Activated CD8-positive, alpha-beta memory T cell treated with anti-CD3 and anti-CD28 coated beads, Interleukin-2, amount 10 ng/mL, durations not matched to agents 7 days and 5 days (primary cell): ENCODE measurements at regions not wholly inside any gene's neighbourhood (a gene's known extent, or its start where the extent isn't known, plus 50 kb on each side); places are given as distances from the start of the nearest gene placed in this dataset.
A peak's percentile ranks its signal among the peaks of the same experiment; 100 is the strongest.
"Not testable (repeated sequence)": the region's sequence is repeated elsewhere in the genome, so short reads cannot be mapped to it uniquely, and the experiment has no call there.

Experiments used
- ATAC-seq: fragments of 150-1000 bp; cut with Tn5 transposase; one replicate; pipeline ENCODE4 v1.10.0; 2021; ENCODE audit warnings: moderate library complexity
- CTCF ChIA-PET: fragments of 350-600 bp; sonication (Branson Sonifier 250); formaldehyde crosslinking; loops from one replicate; lab custom pipeline; 2021; ENCODE audit warnings: antibody characterized with exemption; lab: Charles Lee
- DNase-seq: peaks from one replicate; pipeline ENCODE4 v3.0.0-alpha.2; 2020
- H3K27ac Mint-ChIP-seq: one replicate; pipeline ENCODE4 v1.8.0; 2021; ENCODE audit warnings: mild to moderate bottlenecking, mixed read lengths
- H3K27me3 Mint-ChIP-seq: one replicate; pipeline ENCODE4 v1.8.0; 2021; ENCODE audit warnings: mixed read lengths
- H3K36me3 Mint-ChIP-seq: one replicate; pipeline ENCODE4 v1.8.0; 2021; ENCODE audit warnings: mild to moderate bottlenecking, mixed read lengths
- H3K4me1 Mint-ChIP-seq: one replicate; pipeline ENCODE4 v1.8.0; 2021; ENCODE audit warnings: mixed read lengths
- H3K4me3 Mint-ChIP-seq: one replicate; pipeline ENCODE4 v1.8.0; 2021; ENCODE audit warnings: mild to moderate bottlenecking, moderate library complexity, mixed read lengths
- H3K9me3 Mint-ChIP-seq: one replicate; pipeline ENCODE4 v1.8.0; 2022; ENCODE audit warnings: low read depth, mixed read lengths

- DNase-seq (no peak), ATAC-seq (no peak)
- H3K9me3 Mint-ChIP-seq, result no peaks in the 10 kb centered on the region
- H3K36me3 Mint-ChIP-seq, result no peaks in the 10 kb centered on the region
- CTCF ChIA-PET, result no interaction called here
- no peak overlapping the region for H3K27ac Mint-ChIP-seq
- H3K4me1 Mint-ChIP-seq, result peaks cover 6% of the 10 kb centered on the region
- H3K27me3 Mint-ChIP-seq, result peaks cover 66% of the 10 kb centered on the region
- H3K4me3 Mint-ChIP-seq, result no peak overlapping the region
Measured at GRCh38 chr6:27568226-27568897, 95.5 kb upstream of the ZNF184 start.

GRCh38 chr6:27565839-27566779 is 93.2 kb upstream of the ZNF184 start:
- H3K36me3 Mint-ChIP-seq, result no peaks in the 10 kb centered on the region
- ATAC-seq (no peak), DNase-seq (no peak)
- CTCF ChIA-PET, result no interaction called here
- no peak overlapping the region for H3K4me3 Mint-ChIP-seq
- peaks cover 77% of the 10 kb centered on the region for H3K27me3 Mint-ChIP-seq
- peaks cover 6% of the 10 kb centered on the region for H3K4me1 Mint-ChIP-seq
- H3K27ac Mint-ChIP-seq, result no peak overlapping the region
- H3K9me3 Mint-ChIP-seq, result no peaks in the 10 kb centered on the region

DNA sequence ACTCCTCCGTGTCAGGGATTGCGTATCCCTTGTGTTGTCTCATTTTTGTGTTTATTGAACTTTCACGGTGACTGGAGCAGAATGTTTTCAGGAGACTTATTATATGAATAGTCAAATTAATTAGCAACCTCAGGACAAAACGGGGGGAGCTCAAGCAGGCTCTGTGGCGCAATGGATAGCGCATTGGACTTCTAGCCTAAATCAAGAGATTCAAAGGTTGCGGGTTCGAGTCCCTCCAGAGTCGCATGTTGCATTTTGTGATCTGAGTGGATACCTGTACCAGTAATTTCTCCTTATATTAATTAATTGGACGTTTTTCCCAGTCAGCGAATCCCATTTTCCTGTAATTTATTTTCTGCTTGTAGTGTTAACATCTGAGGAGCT is 89.1 kb upstream of the ZNF184 start:
- Mint-ChIP-seq H3K27me3 (peaks cover 90% of the 10 kb centered on the region), H3K36me3 (peaks cover 3% of the 10 kb centered on the region), H3K4me3 (no peak overlapping the region), H3K4me1 (peaks cover 14% of the 10 kb centered on the region), H3K9me3 (peaks cover 3% of the 10 kb centered on the region), H3K27ac (no peak overlapping the region)
- CTCF ChIA-PET, result interaction anchor here (0.6 to 1.5 kb wide), 2 partner anchors 24 to 27 kb away, joined by 3 to 4 read pairs; no protein-coding TSS in a partner anchor
- ATAC-seq (no peak), DNase-seq (no peak)

DNA sequence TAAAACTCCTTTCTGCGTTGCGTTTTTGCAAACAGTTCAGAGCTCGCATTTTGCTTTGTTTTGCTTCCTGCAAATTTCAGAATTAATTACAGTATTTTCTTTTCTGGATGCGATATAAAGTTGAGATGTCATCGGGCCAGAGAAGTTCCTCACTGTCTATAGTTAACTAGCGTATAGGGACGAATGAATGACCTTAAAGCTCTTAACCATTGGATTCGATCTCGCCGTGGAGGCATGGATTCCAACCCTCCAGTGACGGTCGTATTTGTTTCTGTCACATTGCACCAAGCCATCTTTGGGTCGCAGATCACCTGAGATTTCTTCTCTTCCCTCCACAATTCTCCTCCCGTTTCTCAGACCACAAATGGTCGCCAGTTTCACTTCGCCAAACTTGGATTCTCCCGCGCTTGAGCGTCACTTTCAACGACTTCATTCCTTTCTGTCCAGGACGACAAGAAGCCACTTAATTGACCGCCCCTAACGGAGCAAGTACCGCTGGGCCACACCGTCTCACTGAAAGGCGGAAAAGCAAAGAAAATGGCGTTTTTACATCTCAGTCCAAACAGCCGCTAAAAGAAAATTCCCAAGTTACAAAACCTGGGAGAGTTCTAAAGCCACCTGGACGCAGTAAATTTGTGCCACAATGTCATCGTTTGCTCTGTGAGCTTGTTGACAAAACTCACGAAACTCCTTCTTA is 85.3 kb upstream of the ZNF184 start:
- peaks cover 5% of the 10 kb centered on the region for H3K36me3 Mint-ChIP-seq
- no peak for DNase-seq
- H3K4me1 Mint-ChIP-seq, result peaks cover 14% of the 10 kb centered on the region
- CTCF ChIA-PET, result interaction anchor here (1.1 kb wide), 1 partner anchor 39 kb away, joined by 3 read pairs; no protein-coding TSS in a partner anchor
- no peak overlapping the region for H3K27ac Mint-ChIP-seq
- ATAC-seq, result no peak
- peaks cover 85% of the 10 kb centered on the region for H3K27me3 Mint-ChIP-seq
- peak overlapping the region; percentile 46 for H3K4me3 Mint-ChIP-seq
- H3K9me3 Mint-ChIP-seq, result peaks cover 3% of the 10 kb centered on the region

DNA sequence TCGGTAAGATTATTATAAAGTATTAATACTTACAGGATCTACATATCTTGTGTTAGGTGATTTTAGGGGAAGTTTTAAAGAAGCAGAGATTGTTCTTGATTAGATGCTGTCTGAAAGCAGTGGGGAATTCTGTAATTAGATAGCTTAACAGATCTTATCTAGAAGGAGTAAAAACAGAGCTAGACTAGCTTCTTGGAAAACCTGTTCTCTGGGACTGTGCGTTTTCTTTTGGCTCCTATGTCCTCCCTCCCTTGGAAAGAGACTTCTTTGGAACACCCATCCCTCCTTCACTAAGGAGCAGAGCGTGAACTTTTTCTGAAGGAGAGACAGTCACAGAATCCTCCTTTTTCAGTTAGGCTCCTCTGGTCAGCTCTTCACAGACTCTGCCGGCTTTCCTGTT is 83.5 kb upstream of the ZNF184 start:
- ATAC-seq (no peak), DNase-seq (no peak)
- Mint-ChIP-seq H3K27me3 (peaks cover 79% of the 10 kb centered on the region), H3K4me3 (no peak overlapping the region), H3K36me3 (peaks cover 5% of the 10 kb centered on the region), H3K27ac (no peak overlapping the region), H3K9me3 (peaks cover 3% of the 10 kb centered on the region), H3K4me1 (peaks cover 21% of the 10 kb centered on the region)
- CTCF ChIA-PET, result interaction anchor here (1.0 kb wide), 1 partner anchor 27 kb away, joined by 4 read pairs; no protein-coding TSS in a partner anchor

- Mint-ChIP-seq H3K27me3 (peaks cover 75% of the 10 kb centered on the region), H3K27ac (peak overlapping the region; percentile 73), H3K4me3 (peak overlapping the region; percentile 76), H3K9me3 (peaks cover 3% of the 10 kb centered on the region), H3K36me3 (peaks cover 5% of the 10 kb centered on the region), H3K4me1 (peaks cover 21% of the 10 kb centered on the region)
- CTCF ChIA-PET, result interaction anchor here (0.6 to 1.0 kb wide), 3 partner anchors 12 to 302 kb away, joined by 3 read pairs; no protein-coding TSS in a partner anchor
- ATAC-seq (peak; percentile 88), DNase-seq (peak; percentile 78)
Measured at GRCh38 chr6:27553123-27553904, 80.4 kb upstream of the ZNF184 start.

DNA sequence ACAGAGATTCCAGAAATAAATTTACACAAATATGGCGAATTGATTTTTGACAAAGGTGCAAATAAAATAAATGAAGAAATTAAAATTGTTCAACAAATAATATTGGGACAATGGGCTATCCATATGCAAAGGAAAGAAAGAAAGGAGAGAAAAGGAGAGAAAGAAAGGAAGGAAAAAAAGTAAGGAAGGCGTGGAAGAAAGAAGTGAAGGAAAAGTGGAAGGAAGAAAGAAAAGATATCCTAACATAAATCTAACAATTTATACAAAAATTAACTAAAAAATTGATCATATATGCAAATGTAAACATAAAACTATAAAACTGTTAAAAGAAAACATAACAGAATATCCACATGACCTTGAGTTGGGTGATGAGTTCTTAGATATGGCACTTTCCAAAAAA is 78.7 kb upstream of the ZNF184 start:
- peaks cover 2% of the 10 kb centered on the region for H3K36me3 Mint-ChIP-seq
- H3K4me1 Mint-ChIP-seq, result peaks cover 34% of the 10 kb centered on the region
- DNase-seq (no peak), ATAC-seq (no peak)
- H3K4me3 Mint-ChIP-seq, result peak overlapping the region; percentile 26
- H3K27ac Mint-ChIP-seq, result no peak overlapping the region
- peaks cover 75% of the 10 kb centered on the region for H3K27me3 Mint-ChIP-seq
- CTCF ChIA-PET, result no interaction called here
- peaks cover 2% of the 10 kb centered on the region for H3K9me3 Mint-ChIP-seq

GRCh38 chr6:27550692-27551091 is 77.8 kb upstream of the ZNF184 start:
- CTCF ChIA-PET, result no interaction called here
- H3K27me3 Mint-ChIP-seq, result peaks cover 76% of the 10 kb centered on the region
- H3K27ac Mint-ChIP-seq, result no peak overlapping the region

GRCh38 chr6:27549241-27549598 is 76.3 kb upstream of the ZNF184 start:
- ATAC-seq, H3K36me3 Mint-ChIP-seq, H3K4me3 Mint-ChIP-seq, DNase-seq, H3K9me3 Mint-ChIP-seq, H3K27ac Mint-ChIP-seq: not testable (repeated sequence)
- Mint-ChIP-seq H3K4me1 (peaks cover 50% of the 10 kb centered on the region), H3K27me3 (peaks cover 86% of the 10 kb centered on the region)
- CTCF ChIA-PET, result interaction anchor here (1.4 kb wide), 1 partner anchor 361 kb away, joined by 4 read pairs; no protein-coding TSS in a partner anchor

More at GRCh38 chr6:27550692-27551091, 77.8 kb upstream of the ZNF184 start:
- DNase-seq (no peak), ATAC-seq (no peak)
- Mint-ChIP-seq H3K4me3 (no peak overlapping the region), H3K4me1 (peaks cover 36% of the 10 kb centered on the region), H3K36me3 (peaks cover 2% of the 10 kb centered on the region), H3K9me3 (peaks cover 3% of the 10 kb centered on the region)

GRCh38 chr6:27547157-27548075 is 74.5 kb upstream of the ZNF184 start:
- Mint-ChIP-seq H3K4me3 (peak overlapping the region; percentile 51), H3K36me3 (peaks cover 5% of the 10 kb centered on the region), H3K27me3 (peaks cover 82% of the 10 kb centered on the region), H3K9me3 (peaks cover 3% of the 10 kb centered on the region), H3K4me1 (peaks cover 38% of the 10 kb centered on the region), H3K27ac (no peak overlapping the region)
- CTCF ChIA-PET, result interaction anchor here (1.0 kb wide), 1 partner anchor 30 kb away, joined by 3 read pairs; no protein-coding TSS in a partner anchor
- DNase-seq (peak; percentile 63), ATAC-seq (no peak)

GRCh38 chr6:27546522-27546921 is 73.6 kb upstream of the ZNF184 start:
- ATAC-seq, result no peak
- CTCF ChIA-PET, result no interaction called here
- peaks cover 38% of the 10 kb centered on the region for H3K4me1 Mint-ChIP-seq
- peaks cover 88% of the 10 kb centered on the region for H3K27me3 Mint-ChIP-seq
- no peak for DNase-seq
- peaks cover 5% of the 10 kb centered on the region for H3K36me3 Mint-ChIP-seq
- H3K4me3 Mint-ChIP-seq, result no peak overlapping the region
- no peak overlapping the region for H3K27ac Mint-ChIP-seq
- peaks cover 3% of the 10 kb centered on the region for H3K9me3 Mint-ChIP-seq
